Body of pancreas (tissue), 4 donors: ENCODE measurements at regions not wholly inside any gene's neighbourhood (a gene's known extent, or its start where the extent isn't known, plus 50 kb on each side); places are given as distances from the start of the nearest gene placed in this dataset.

ENCODE experiments used
- POLR2A ChIP-seq, 3 donors: fragments of 450-650 bp; IDR thresholded peaks; one replicate each; pipeline ENCODE4 v1.6.1; 2016; ENCODE audit warnings: antibody characterized with exemption in 3 of 3, mild to moderate bottlenecking in 2 of 3
- TF ChIP-seq, protein P1 (sequence below), 7 experiments: fragments of 450-650 bp in 4 of 7; fragments of 200-600 bp in 3 of 7; sonication (generic) in 3 of 7; IDR thresholded peaks; one replicate each; pipeline ENCODE4 v1.5.1; 2016 to 2019; ENCODE audit warnings: antibody characterized with exemption in 7 of 7

DNA sequence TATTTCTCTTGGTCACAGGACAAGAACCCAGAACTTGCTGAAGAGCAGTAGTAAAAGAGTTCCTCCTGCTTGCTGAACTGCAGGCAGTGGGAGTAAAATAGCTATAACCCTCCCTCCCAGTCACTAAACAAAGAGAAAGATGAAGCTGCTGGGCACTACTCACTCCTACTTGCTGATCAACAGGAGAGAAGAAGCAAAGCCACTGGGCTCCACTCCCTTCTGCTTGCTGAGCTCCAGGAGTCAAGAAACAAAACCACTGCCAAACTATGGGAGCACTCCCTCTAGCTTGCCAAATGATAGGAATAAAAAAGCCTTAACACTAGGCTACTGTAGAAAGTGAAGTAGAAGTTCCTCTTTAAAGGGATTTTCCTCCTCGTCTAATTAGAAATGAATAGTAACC, 155.3 kb downstream of the RASSF9 start:
- TF ChIP-seq, protein P1, sequence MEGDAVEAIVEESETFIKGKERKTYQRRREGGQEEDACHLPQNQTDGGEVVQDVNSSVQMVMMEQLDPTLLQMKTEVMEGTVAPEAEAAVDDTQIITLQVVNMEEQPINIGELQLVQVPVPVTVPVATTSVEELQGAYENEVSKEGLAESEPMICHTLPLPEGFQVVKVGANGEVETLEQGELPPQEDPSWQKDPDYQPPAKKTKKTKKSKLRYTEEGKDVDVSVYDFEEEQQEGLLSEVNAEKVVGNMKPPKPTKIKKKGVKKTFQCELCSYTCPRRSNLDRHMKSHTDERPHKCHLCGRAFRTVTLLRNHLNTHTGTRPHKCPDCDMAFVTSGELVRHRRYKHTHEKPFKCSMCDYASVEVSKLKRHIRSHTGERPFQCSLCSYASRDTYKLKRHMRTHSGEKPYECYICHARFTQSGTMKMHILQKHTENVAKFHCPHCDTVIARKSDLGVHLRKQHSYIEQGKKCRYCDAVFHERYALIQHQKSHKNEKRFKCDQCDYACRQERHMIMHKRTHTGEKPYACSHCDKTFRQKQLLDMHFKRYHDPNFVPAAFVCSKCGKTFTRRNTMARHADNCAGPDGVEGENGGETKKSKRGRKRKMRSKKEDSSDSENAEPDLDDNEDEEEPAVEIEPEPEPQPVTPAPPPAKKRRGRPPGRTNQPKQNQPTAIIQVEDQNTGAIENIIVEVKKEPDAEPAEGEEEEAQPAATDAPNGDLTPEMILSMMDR (IDR thresholded peaks at IDR 0.05): no peak
- TF ChIP-seq POLR2A (IDR thresholded peaks at IDR 0.05): no peak
